Fibroblast of upper back skin (primary cell): ENCODE measurements at regions not wholly inside any gene's neighbourhood (a gene's known extent, or its start where the extent isn't known, plus 50 kb on each side); places are given as distances from the start of the nearest gene placed in this dataset.
"Not testable (repeated sequence)": the region's sequence is repeated elsewhere in the genome, so short reads cannot be mapped to it uniquely, and the experiment has no call there.

ENCODE experiments used
- DNase-seq: peaks from one replicate; pipeline ENCODE4 v3.0.0-alpha.2; 2013

DNA sequence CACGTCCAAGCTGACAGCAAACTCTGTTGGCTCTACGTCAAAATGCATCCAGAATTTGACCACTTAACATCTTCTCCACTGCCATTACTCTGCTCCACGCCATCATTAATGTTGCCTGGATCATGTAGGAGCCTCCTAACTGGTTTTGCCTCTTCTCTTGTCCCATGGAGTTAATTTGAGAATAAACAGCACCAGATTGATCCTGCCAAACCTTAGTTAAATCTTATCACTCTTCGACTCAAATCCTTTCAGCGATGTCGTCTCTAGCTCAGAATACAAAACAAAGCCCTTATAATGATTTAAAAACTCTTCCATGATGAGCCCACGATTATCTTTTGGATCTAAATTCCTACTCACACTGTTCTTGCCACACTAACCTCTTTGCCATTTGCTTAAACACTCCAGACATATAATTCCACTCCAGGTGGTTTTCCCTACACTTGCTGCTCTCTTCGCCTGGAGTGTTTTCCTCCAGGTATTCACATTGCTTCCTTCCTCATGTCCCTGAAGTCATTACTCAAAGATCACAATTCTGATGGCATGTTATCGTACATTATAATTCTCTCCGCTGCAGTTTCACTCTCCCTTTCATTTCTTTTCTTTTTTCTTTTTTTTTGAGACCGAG, 90.7 kb upstream of the KCNK2 start:
- DNase-seq, result no peak

DNA sequence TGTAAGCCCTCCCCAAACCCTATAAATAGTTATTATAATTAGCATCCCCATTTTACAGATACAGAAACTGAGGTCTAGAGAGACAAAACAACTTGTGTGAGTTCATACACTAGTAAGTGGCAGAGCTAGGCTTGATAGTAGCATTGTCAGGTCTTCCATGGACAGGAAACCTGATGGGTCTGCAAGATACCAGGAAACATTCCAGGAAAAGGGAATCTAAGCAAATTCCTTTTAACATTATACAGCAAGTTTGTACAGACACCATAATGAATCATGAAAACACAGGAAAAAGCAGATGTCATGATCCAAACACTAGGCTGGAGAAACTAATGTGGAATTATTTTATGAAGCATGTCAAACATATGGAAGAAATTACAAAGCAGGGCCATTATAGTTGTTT, 89.1 kb upstream of the KCNK2 start:
- peak; percentile 94 for DNase-seq

GRCh38 chr1:214997685-214998084, 84.9 kb upstream of the KCNK2 start:
- no peak for DNase-seq

GRCh38 chr1:215001419-215002021, 81.0 kb upstream of the KCNK2 start:
- no peak for DNase-seq

DNA sequence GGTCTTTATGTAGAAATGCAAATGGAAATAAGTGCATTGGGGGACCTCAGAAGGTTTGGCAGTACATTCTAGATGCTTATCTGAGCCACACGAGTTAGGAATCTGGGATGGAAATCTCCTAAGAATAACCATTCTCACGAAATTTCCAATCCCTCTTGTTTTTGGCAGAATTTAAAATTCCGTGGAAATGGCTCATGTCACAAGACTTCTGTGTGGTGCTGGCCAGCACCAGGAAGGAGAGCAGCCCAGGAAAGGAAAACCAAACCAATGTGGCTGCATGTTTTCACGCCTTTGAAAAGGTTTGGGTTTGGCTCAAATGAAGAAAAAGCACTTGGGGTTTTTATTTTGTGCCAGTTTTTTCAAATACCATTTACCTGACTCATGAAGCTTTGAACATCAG, 80.1 kb upstream of the KCNK2 start:
- peak; percentile 99 for DNase-seq

- DNase-seq, result no peak
Measured at GRCh38 chr1:215003686-215004085, 78.9 kb upstream of the KCNK2 start.

DNA sequence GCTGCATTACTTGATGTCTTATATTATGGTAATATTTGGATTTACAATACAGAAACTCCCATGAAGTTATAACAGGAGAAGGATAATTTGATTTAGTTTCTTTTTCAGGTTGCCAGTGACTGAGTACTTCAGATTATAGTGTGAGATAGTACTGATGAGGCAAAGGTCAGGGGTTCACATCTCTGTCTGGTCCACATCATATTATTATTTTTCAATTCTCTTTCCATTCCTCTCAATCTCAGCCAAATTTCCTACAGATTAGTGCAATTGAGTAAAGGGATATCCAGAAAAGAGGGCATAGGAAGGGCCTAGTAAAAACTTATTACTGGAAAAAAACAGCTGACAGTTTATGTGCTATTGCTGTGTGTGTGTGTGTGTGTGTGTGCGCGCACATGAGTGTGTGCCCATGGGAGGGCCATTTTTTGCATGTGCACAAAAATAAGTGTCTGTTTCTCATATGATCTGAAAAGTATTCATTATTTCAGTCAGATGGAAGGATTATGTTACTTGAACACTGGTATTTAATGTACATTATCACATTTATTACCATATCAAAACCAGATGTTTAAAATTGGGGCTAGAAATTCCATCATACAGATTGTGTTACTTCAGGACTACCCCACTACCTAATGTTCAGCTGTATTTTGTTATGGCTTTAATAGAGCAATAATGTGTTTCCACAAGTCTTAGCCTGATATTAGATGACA, 78.3 kb upstream of the KCNK2 start:
- peak; percentile 91 for DNase-seq

DNA sequence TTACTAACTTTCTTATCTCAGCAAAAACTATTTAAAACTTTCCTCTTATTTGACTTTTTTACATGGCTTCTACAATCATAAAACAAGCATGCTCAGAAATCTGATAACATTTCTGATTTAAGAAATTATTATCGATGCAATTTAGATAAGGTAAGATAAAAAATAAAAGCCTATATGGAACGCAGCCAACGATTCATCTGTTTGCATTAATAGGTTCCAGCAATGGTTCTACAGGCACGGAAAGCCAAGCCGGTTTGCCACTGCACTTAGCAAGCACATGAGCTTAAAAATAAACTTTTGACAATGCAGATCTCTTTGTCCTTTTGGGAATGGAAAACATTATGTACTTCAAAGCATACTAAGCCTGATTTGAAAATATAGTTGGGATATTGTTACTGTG, 77.5 kb upstream of the KCNK2 start:
- DNase-seq, result peak; percentile 69

- peak; percentile 50 for DNase-seq
Measured at GRCh38 chr1:215005656-215006345, 76.7 kb upstream of the KCNK2 start.

- peak; percentile 87 for DNase-seq
Measured at GRCh38 chr1:215007880-215008279, 74.7 kb upstream of the KCNK2 start.

GRCh38 chr1:215018555-215018954, 64.0 kb upstream of the KCNK2 start:
- peak; percentile 61 for DNase-seq

DNA sequence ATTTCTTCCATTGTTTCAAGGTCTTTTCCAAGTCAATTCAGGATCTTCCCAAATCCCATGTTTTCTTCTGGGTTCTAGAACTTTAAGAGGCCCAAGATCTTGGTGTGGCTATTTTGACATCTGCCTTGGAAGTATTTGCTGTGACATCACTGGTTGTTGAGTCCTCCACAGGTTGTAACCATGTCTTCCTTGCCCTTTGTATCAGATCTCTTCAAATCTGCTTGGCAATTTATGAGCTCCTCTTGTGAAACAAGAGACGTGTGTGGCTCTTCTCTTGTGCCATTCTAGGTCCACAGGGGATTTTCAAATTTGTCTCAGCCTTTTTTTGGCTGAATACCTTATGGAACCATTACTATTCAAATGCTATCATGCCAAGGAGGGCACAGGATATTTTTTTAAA, 60.3 kb upstream of the KCNK2 start:
- DNase-seq, result no peak

DNA sequence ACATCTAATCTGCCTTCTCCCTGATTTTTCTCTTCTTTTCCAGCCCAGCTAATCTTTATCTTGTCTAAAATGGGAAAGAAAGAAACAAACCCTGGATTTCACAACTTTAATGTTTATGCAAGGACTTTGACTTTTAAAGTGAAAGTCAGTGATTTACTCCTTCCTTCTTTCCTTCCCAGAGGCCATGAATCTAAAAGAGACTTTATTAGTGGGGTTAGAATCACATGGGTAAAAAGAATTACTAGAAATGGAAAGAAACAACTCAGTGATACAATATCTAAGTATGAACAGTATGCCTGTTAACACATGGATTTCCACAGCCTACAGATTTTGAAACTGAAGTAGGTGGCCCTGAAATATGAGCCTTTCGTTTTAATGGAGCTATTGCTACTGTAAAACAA, 59.8 kb upstream of the KCNK2 start:
- peak; percentile 86 for DNase-seq

DNA sequence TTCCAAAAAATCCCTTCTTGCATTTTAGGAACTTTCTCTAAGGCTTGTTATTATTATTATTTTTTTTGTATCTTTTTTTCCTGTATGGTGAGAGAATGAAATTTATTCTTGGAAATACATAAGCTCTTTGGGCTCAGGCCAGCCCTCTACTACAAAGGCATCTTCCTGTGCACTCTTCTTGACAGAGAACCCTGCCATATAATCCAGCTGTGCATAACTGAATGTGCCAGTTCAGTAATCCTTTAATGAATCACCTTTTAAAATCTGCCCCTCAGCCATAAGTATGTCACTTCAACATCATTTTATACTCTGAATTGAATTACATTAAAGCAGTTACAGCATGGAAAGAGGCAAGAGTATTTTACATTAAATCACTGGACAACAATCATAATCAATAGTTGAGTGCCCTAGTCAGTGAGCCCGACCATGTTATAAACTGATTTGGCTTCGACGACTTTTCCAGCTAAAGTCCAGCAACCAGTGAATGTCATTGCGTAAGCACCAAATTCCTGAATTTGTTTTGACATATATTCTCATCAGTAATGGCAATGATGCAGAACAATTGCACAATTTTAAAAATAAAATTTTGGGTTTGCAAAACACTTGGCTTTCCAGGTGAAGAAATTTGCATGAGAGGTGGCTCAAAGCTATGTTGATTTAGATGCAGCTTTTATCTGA, 59.2 kb upstream of the KCNK2 start:
- peak; percentile 51 for DNase-seq

GRCh38 chr1:215028954-215029353, 53.6 kb upstream of the KCNK2 start:
- DNase-seq, result no peak

DNA sequence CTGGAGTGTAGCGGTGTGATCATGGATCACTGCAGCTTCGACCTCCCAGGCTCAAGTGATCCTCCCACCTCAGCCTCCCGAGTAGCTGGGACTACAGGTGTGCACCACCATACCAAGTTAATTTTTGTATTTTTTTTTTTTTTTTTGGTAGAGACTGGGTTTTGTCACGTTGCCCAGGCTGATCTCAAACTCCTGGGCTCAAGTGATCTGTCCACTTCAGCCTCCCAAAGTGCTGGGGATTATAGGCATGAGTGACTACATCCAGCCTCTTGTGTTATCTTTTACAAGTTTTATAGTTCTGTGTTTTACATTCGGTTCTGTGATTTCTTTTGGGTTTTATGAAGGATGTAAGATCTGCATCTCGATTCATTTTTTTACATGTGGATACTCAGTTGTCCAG, 52.0 kb upstream of the KCNK2 start:
- DNase-seq, result not testable (repeated sequence)

- no peak for DNase-seq
Measured at GRCh38 chr1:215031392-215031791, 51.1 kb upstream of the KCNK2 start.
